ENCODE measurements at regions not wholly inside any gene's neighbourhood (a gene's known extent, or its start where the extent isn't known, plus 50 kb on each side); places are given as distances from the start of the nearest gene placed in this dataset.

- Mint-ChIP-seq H3K4me3 (ENCODE audit: unreplicated experiment) (no peak overlapping the region), H3K9me3 (ENCODE audit: unreplicated experiment) (peaks cover 2% of the 10 kb centered on the region), H3K4me1 (ENCODE audit: low read depth, unreplicated experiment) (no peaks in the 10 kb centered on the region), H3K36me3 (ENCODE audit: low read depth, unreplicated experiment) (no peaks in the 10 kb centered on the region), H3K27me3 (ENCODE audit: low read depth, unreplicated experiment) (peaks cover 2% of the 10 kb centered on the region), H3K27ac (ENCODE audit: unreplicated experiment) (no peak overlapping the region)
- Histone ChIP-seq H3K4me3 (ENCODE audit: insufficient read depth, low read depth, low read length) (no peak overlapping the region), H3K27ac (ENCODE audit: low read depth, low read length) (no peak overlapping the region), H2AFZ (ENCODE audit: low read depth, low read length) (no peak overlapping the region), H3K9me3 (ENCODE audit: insufficient read depth, low read depth, low read length) (no peaks in the 10 kb centered on the region), H3K36me3 (ENCODE audit: insufficient read depth, low read length) (no peaks in the 10 kb centered on the region), H3K4me2 (ENCODE audit: low read length) (no peak overlapping the region), H4K20me1 (ENCODE audit: insufficient read depth, low read length) (no peaks in the 10 kb centered on the region), H3K9ac (ENCODE audit: low read length) (no peak overlapping the region), H3K4me1 (ENCODE audit: insufficient read depth, low read length) (no peaks in the 10 kb centered on the region), H3K27me3 (ENCODE audit: insufficient read depth, low read length) (no peaks in the 10 kb centered on the region), H3K79me2 (ENCODE audit: insufficient read depth, low read length) (no peaks in the 10 kb centered on the region)
- TF ChIP-seq CTCF (IDR thresholded peaks at IDR 0.05; ENCODE audit: insufficient read depth, low read depth, low read length) (no peak), EZH2 (IDR thresholded peaks at IDR 0.05; ENCODE audit: insufficient read depth, low read length) (no peak)
- no peak for FAIRE-seq
- DNase-seq (ENCODE audit: low read depth) = no peak
These were observed 89.8 kb upstream of the ACTBL2 start for GRCh38 chr5:57572461-57572860.

GRCh38 chr5:57569601-57570000 is 87.0 kb upstream of the ACTBL2 start:
- H3K9me3 Mint-ChIP-seq (ENCODE audit: unreplicated experiment) = peaks cover 2% of the 10 kb centered on the region
- Histone ChIP-seq H2AFZ (ENCODE audit: low read depth, low read length) (no peak overlapping the region), H3K9ac (ENCODE audit: low read length) (no peak overlapping the region), H3K4me3 (ENCODE audit: insufficient read depth, low read depth, low read length) (no peak overlapping the region), H3K27me3 (ENCODE audit: insufficient read depth, low read length) (no peaks in the 10 kb centered on the region), H3K9me3 (ENCODE audit: insufficient read depth, low read depth, low read length) (no peaks in the 10 kb centered on the region), H3K36me3 (ENCODE audit: insufficient read depth, low read length) (no peaks in the 10 kb centered on the region), H3K4me1 (ENCODE audit: insufficient read depth, low read length) (no peaks in the 10 kb centered on the region), H3K79me2 (ENCODE audit: insufficient read depth, low read length) (no peaks in the 10 kb centered on the region), H4K20me1 (ENCODE audit: insufficient read depth, low read length) (no peaks in the 10 kb centered on the region), H3K27ac (ENCODE audit: low read depth, low read length) (no peak overlapping the region), H3K4me2 (ENCODE audit: low read length) (no peak overlapping the region)
- TF ChIP-seq CTCF (IDR thresholded peaks at IDR 0.05; ENCODE audit: insufficient read depth, low read depth, low read length) = no peak
- TF ChIP-seq EZH2 (IDR thresholded peaks at IDR 0.05; ENCODE audit: insufficient read depth, low read length) = no peak
- FAIRE-seq (no peak), DNase-seq (ENCODE audit: low read depth) (no peak)
- H3K36me3 Mint-ChIP-seq (ENCODE audit: low read depth, unreplicated experiment) = no peaks in the 10 kb centered on the region
- H3K4me3 Mint-ChIP-seq (ENCODE audit: unreplicated experiment) = no peak overlapping the region
- no peak overlapping the region for H3K27ac Mint-ChIP-seq (ENCODE audit: unreplicated experiment)
- H3K27me3 Mint-ChIP-seq (ENCODE audit: low read depth, unreplicated experiment) = peaks cover 2% of the 10 kb centered on the region
- peaks cover 3% of the 10 kb centered on the region for H3K4me1 Mint-ChIP-seq (ENCODE audit: low read depth, unreplicated experiment)

- Histone ChIP-seq H3K79me2 (ENCODE audit: insufficient read depth, low read length) (no peaks in the 10 kb centered on the region), H2AFZ (ENCODE audit: low read depth, low read length) (no peak overlapping the region), H4K20me1 (ENCODE audit: insufficient read depth, low read length) (no peaks in the 10 kb centered on the region), H3K27me3 (ENCODE audit: insufficient read depth, low read length) (no peaks in the 10 kb centered on the region), H3K4me1 (ENCODE audit: insufficient read depth, low read length) (no peaks in the 10 kb centered on the region), H3K4me3 (ENCODE audit: insufficient read depth, low read depth, low read length) (no peak overlapping the region), H3K36me3 (ENCODE audit: insufficient read depth, low read length) (no peaks in the 10 kb centered on the region), H3K4me2 (ENCODE audit: low read length) (no peak overlapping the region), H3K9ac (ENCODE audit: low read length) (no peak overlapping the region), H3K9me3 (ENCODE audit: insufficient read depth, low read depth, low read length) (no peaks in the 10 kb centered on the region), H3K27ac (ENCODE audit: low read depth, low read length) (no peak overlapping the region)
- peaks cover 3% of the 10 kb centered on the region for H3K4me1 Mint-ChIP-seq (ENCODE audit: low read depth, unreplicated experiment)
- H3K9me3 Mint-ChIP-seq (ENCODE audit: unreplicated experiment) = peaks cover 2% of the 10 kb centered on the region
- DNase-seq (ENCODE audit: low read depth) = no peak
- FAIRE-seq = no peak
- H3K36me3 Mint-ChIP-seq (ENCODE audit: low read depth, unreplicated experiment) = no peaks in the 10 kb centered on the region
- H3K27me3 Mint-ChIP-seq (ENCODE audit: low read depth, unreplicated experiment) = peaks cover 2% of the 10 kb centered on the region
- H3K4me3 Mint-ChIP-seq (ENCODE audit: unreplicated experiment) = no peak overlapping the region
- TF ChIP-seq EZH2 (IDR thresholded peaks at IDR 0.05; ENCODE audit: insufficient read depth, low read length) = no peak
- TF ChIP-seq CTCF (IDR thresholded peaks at IDR 0.05; ENCODE audit: insufficient read depth, low read depth, low read length) = no peak
- H3K27ac Mint-ChIP-seq (ENCODE audit: unreplicated experiment) = no peak overlapping the region
These were observed 85.5 kb upstream of the ACTBL2 start for GRCh38 chr5:57568136-57568535.
